ENCODE measurements at regions not wholly inside any gene's neighbourhood (a gene's known extent, or its start where the extent isn't known, plus 50 kb on each side); places are given as distances from the start of the nearest gene placed in this dataset.

DNA sequence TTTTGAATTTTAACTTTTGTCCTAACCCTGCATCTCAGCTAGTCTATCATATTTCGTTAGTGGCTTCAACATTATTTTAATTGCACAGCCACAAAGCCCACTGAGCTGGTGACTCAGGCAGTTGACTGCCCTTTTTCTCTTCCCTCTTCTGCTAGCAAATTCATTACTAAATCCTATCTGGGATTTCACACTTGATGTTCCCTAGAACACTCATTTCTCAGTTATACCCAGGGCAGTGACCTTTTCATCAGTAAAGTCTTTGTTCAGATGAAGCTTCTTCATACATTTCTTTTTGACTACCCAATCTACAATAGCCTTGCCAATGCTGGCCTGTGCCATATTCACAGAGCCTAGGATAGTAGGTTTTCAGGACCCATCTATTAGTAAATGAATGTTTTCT is 107.0 kb downstream of the ATXN7L3B start:
- TF ChIP-seq, protein P1, sequence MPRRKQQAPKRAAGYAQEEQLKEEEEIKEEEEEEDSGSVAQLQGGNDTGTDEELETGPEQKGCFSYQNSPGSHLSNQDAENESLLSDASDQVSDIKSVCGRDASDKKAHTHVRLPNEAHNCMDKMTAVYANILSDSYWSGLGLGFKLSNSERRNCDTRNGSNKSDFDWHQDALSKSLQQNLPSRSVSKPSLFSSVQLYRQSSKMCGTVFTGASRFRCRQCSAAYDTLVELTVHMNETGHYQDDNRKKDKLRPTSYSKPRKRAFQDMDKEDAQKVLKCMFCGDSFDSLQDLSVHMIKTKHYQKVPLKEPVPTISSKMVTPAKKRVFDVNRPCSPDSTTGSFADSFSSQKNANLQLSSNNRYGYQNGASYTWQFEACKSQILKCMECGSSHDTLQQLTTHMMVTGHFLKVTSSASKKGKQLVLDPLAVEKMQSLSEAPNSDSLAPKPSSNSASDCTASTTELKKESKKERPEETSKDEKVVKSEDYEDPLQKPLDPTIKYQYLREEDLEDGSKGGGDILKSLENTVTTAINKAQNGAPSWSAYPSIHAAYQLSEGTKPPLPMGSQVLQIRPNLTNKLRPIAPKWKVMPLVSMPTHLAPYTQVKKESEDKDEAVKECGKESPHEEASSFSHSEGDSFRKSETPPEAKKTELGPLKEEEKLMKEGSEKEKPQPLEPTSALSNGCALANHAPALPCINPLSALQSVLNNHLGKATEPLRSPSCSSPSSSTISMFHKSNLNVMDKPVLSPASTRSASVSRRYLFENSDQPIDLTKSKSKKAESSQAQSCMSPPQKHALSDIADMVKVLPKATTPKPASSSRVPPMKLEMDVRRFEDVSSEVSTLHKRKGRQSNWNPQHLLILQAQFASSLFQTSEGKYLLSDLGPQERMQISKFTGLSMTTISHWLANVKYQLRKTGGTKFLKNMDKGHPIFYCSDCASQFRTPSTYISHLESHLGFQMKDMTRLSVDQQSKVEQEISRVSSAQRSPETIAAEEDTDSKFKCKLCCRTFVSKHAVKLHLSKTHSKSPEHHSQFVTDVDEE (CRISPR knock-in tag; IDR thresholded peaks at IDR 0.05): no peak
- TF ChIP-seq TCF4 (CRISPR knock-in tag; IDR thresholded peaks at IDR 0.05; ENCODE audit: borderline replicate concordance): no peak
- no peak for TF ChIP-seq ZFP30 (CRISPR knock-in tag; IDR thresholded peaks at IDR 0.05)
- no peak for TF ChIP-seq CSDC2 (CRISPR knock-in tag; IDR thresholded peaks at IDR 0.05)
- TF ChIP-seq ARNTL (CRISPR knock-in tag; IDR thresholded peaks at IDR 0.05; ENCODE audit: borderline replicate concordance, low read depth): no peak
- TF ChIP-seq ZFP3 (CRISPR knock-in tag; IDR thresholded peaks at IDR 0.05): no peak
- TF ChIP-seq ZNF8 (CRISPR knock-in tag; IDR thresholded peaks at IDR 0.05): no peak
- TF ChIP-seq PPARA (CRISPR knock-in tag; IDR thresholded peaks at IDR 0.05; ENCODE audit: borderline replicate concordance): no peak
- TF ChIP-seq ZNF70 (CRISPR knock-in tag; IDR thresholded peaks at IDR 0.05): no peak
- no peak for TF ChIP-seq ISL1 (CRISPR knock-in tag; IDR thresholded peaks at IDR 0.05)
- TF ChIP-seq, protein P2, sequence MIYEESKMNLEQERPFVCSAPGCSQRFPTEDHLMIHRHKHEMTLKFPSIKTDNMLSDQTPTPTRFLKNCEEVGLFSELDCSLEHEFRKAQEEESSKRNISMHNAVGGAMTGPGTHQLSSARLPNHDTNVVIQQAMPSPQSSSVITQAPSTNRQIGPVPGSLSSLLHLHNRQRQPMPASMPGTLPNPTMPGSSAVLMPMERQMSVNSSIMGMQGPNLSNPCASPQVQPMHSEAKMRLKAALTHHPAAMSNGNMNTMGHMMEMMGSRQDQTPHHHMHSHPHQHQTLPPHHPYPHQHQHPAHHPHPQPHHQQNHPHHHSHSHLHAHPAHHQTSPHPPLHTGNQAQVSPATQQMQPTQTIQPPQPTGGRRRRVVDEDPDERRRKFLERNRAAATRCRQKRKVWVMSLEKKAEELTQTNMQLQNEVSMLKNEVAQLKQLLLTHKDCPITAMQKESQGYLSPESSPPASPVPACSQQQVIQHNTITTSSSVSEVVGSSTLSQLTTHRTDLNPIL (CRISPR knock-in tag; IDR thresholded peaks at IDR 0.05; ENCODE audit: low read depth): no peak
- no peak for TF ChIP-seq OSR1 (CRISPR knock-in tag; IDR thresholded peaks at IDR 0.05)
- TF ChIP-seq, protein P3, sequence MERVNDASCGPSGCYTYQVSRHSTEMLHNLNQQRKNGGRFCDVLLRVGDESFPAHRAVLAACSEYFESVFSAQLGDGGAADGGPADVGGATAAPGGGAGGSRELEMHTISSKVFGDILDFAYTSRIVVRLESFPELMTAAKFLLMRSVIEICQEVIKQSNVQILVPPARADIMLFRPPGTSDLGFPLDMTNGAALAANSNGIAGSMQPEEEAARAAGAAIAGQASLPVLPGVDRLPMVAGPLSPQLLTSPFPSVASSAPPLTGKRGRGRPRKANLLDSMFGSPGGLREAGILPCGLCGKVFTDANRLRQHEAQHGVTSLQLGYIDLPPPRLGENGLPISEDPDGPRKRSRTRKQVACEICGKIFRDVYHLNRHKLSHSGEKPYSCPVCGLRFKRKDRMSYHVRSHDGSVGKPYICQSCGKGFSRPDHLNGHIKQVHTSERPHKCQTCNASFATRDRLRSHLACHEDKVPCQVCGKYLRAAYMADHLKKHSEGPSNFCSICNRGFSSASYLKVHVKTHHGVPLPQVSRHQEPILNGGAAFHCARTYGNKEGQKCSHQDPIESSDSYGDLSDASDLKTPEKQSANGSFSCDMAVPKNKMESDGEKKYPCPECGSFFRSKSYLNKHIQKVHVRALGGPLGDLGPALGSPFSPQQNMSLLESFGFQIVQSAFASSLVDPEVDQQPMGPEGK (CRISPR knock-in tag; IDR thresholded peaks at IDR 0.05; ENCODE audit: borderline replicate concordance): no peak
- TF ChIP-seq SNAI2 (CRISPR knock-in tag; IDR thresholded peaks at IDR 0.05): no peak
